ENCODE measurements at regions not wholly inside any gene's neighbourhood (a gene's known extent, or its start where the extent isn't known, plus 50 kb on each side); places are given as distances from the start of the nearest gene placed in this dataset.
A peak's percentile ranks its signal among the peaks of the same experiment; 100 is the strongest.

GRCh38 chr4:163768014-163768413 lies 273.5 kb downstream of the TMA16 start:
- WGBS (ENCODE audit: extremely low coverage, insufficient coverage, low lambda C conversion rate) = 100% methylated on average over 1 of the region's 3 CpGs
- H4K5ac ChIP-seq (ENCODE audit: low read length) = no peak overlapping the region
- DNase-seq = no peak

GRCh38 chr4:163772238-163772637 lies 277.7 kb downstream of the TMA16 start:
- Histone ChIP-seq H4K5ac (ENCODE audit: low read length) (no peak overlapping the region), H3K23ac (ENCODE audit: low read length) (no peak overlapping the region), H2AK5ac (ENCODE audit: low read length) (no peak overlapping the region), H2BK120ac (ENCODE audit: low read depth, low read length) (no peak overlapping the region), H3K27me3 (ENCODE audit: insufficient read depth, low read length, poor library complexity) (no peaks in the 10 kb centered on the region), H3K27ac (ENCODE audit: low read depth, low read length) (no peak overlapping the region), H3K79me2 (ENCODE audit: control insufficient read depth, insufficient read depth, low read length) (no peaks in the 10 kb centered on the region), H3K9ac (ENCODE audit: low read length) (no peak overlapping the region), H3K4me3 (ENCODE audit: low read length) (no peak overlapping the region), H4K8ac (ENCODE audit: low read depth, low read length) (no peak overlapping the region), H3K4ac (ENCODE audit: low read depth, low read length) (no peak overlapping the region), H3K56ac (ENCODE audit: low read length) (no peak overlapping the region), H2BK5ac (ENCODE audit: low read length) (no peak overlapping the region), H3K18ac (ENCODE audit: low read length) (no peak overlapping the region), H3K79me1 (ENCODE audit: low read length) (no peaks in the 10 kb centered on the region), H3K36me3 (ENCODE audit: control insufficient read depth, insufficient read depth, low read length) (no peaks in the 10 kb centered on the region), H2BK15ac (replicated peaks; ENCODE audit: low read depth) (no peak overlapping the region), H3K4me2 (ENCODE audit: low read length) (no peak overlapping the region), H3K4me1 (ENCODE audit: control insufficient read depth, low read depth, low read length) (no peaks in the 10 kb centered on the region)
- WGBS (ENCODE audit: extremely low coverage, insufficient coverage, low lambda C conversion rate) = no CpG with 5 or more reads among the region's 1 CpG
- peak; percentile 21 for DNase-seq

More at GRCh38 chr4:163768014-163768413, 273.5 kb downstream of the TMA16 start:
- H3K9ac ChIP-seq (ENCODE audit: low read length) = no peak overlapping the region
- H3K4ac ChIP-seq (ENCODE audit: low read depth, low read length) = no peak overlapping the region
- no peaks in the 10 kb centered on the region for H3K79me1 ChIP-seq (ENCODE audit: low read length)
- no peak overlapping the region for H3K27ac ChIP-seq (ENCODE audit: low read depth, low read length)
- no peak overlapping the region for H3K23ac ChIP-seq (ENCODE audit: low read length)
- no peaks in the 10 kb centered on the region for H3K79me2 ChIP-seq (ENCODE audit: control insufficient read depth, insufficient read depth, low read length)
- H2BK120ac ChIP-seq (ENCODE audit: low read depth, low read length) = no peak overlapping the region
- no peak overlapping the region for H3K4me3 ChIP-seq (ENCODE audit: low read length)
- no peak overlapping the region for H3K4me2 ChIP-seq (ENCODE audit: low read length)
- no peaks in the 10 kb centered on the region for H3K4me1 ChIP-seq (ENCODE audit: control insufficient read depth, low read depth, low read length)
- no peaks in the 10 kb centered on the region for H3K27me3 ChIP-seq (ENCODE audit: insufficient read depth, low read length, poor library complexity)
- no peak overlapping the region for H2BK5ac ChIP-seq (ENCODE audit: low read length)
- no peak overlapping the region for H4K8ac ChIP-seq (ENCODE audit: low read depth, low read length)
- no peak overlapping the region for H3K56ac ChIP-seq (ENCODE audit: low read length)
- H3K18ac ChIP-seq (ENCODE audit: low read length) = no peak overlapping the region
- H2AK5ac ChIP-seq (ENCODE audit: low read length) = no peak overlapping the region
- H2BK15ac ChIP-seq (replicated peaks; ENCODE audit: low read depth) = no peak overlapping the region
- no peaks in the 10 kb centered on the region for H3K36me3 ChIP-seq (ENCODE audit: control insufficient read depth, insufficient read depth, low read length)

GRCh38 chr4:163773940-163774339 lies 279.4 kb downstream of the TMA16 start:
- Histone ChIP-seq H3K4me3 (ENCODE audit: low read length) (no peak overlapping the region), H3K18ac (ENCODE audit: low read length) (no peak overlapping the region), H3K27ac (ENCODE audit: low read depth, low read length) (no peak overlapping the region), H3K23ac (ENCODE audit: low read length) (no peak overlapping the region), H3K79me1 (ENCODE audit: low read length) (no peaks in the 10 kb centered on the region), H3K36me3 (ENCODE audit: control insufficient read depth, insufficient read depth, low read length) (no peaks in the 10 kb centered on the region), H3K4me1 (ENCODE audit: control insufficient read depth, low read depth, low read length) (no peaks in the 10 kb centered on the region), H3K4me2 (ENCODE audit: low read length) (no peak overlapping the region), H2BK15ac (replicated peaks; ENCODE audit: low read depth) (no peak overlapping the region), H3K27me3 (ENCODE audit: insufficient read depth, low read length, poor library complexity) (no peaks in the 10 kb centered on the region), H3K79me2 (ENCODE audit: control insufficient read depth, insufficient read depth, low read length) (no peaks in the 10 kb centered on the region), H2AK5ac (ENCODE audit: low read length) (no peak overlapping the region), H3K9ac (ENCODE audit: low read length) (no peak overlapping the region), H2BK5ac (ENCODE audit: low read length) (no peak overlapping the region), H4K5ac (ENCODE audit: low read length) (no peak overlapping the region), H2BK120ac (ENCODE audit: low read depth, low read length) (no peak overlapping the region), H3K4ac (ENCODE audit: low read depth, low read length) (no peak overlapping the region), H4K8ac (ENCODE audit: low read depth, low read length) (no peak overlapping the region), H3K56ac (ENCODE audit: low read length) (no peak overlapping the region)
- DNase-seq = no peak

- Histone ChIP-seq H3K4me2 (ENCODE audit: low read length) (no peak overlapping the region), H3K23ac (ENCODE audit: low read length) (no peak overlapping the region), H4K5ac (ENCODE audit: low read length) (no peak overlapping the region), H3K4ac (ENCODE audit: low read depth, low read length) (no peak overlapping the region), H2BK15ac (replicated peaks; ENCODE audit: low read depth) (no peak overlapping the region), H3K4me1 (ENCODE audit: control insufficient read depth, low read depth, low read length) (no peaks in the 10 kb centered on the region), H3K27ac (ENCODE audit: low read depth, low read length) (no peak overlapping the region), H2AK5ac (ENCODE audit: low read length) (no peak overlapping the region), H2BK5ac (ENCODE audit: low read length) (no peak overlapping the region), H3K9ac (ENCODE audit: low read length) (no peak overlapping the region), H3K27me3 (ENCODE audit: insufficient read depth, low read length, poor library complexity) (no peaks in the 10 kb centered on the region), H4K8ac (ENCODE audit: low read depth, low read length) (no peak overlapping the region), H3K36me3 (ENCODE audit: control insufficient read depth, insufficient read depth, low read length) (no peaks in the 10 kb centered on the region), H3K79me2 (ENCODE audit: control insufficient read depth, insufficient read depth, low read length) (no peaks in the 10 kb centered on the region), H3K18ac (ENCODE audit: low read length) (no peak overlapping the region), H3K79me1 (ENCODE audit: low read length) (no peaks in the 10 kb centered on the region), H3K4me3 (ENCODE audit: low read length) (no peak overlapping the region), H2BK120ac (ENCODE audit: low read depth, low read length) (no peak overlapping the region), H3K56ac (ENCODE audit: low read length) (no peak overlapping the region)
- no peak for DNase-seq
- no CpG with 5 or more reads among the region's 1 CpG for WGBS (ENCODE audit: extremely low coverage, insufficient coverage, low lambda C conversion rate)
These were observed 282.5 kb downstream of the TMA16 start for GRCh38 chr4:163776957-163777356.

GRCh38 chr4:163781726-163782125 lies 287.2 kb downstream of the TMA16 start:
- no peak overlapping the region for H3K4ac ChIP-seq (ENCODE audit: low read depth, low read length)
- DNase-seq = no peak
- H2BK15ac ChIP-seq (replicated peaks; ENCODE audit: low read depth) = no peak overlapping the region
- H3K27ac ChIP-seq (ENCODE audit: low read depth, low read length) = no peak overlapping the region
- no peak overlapping the region for H2BK120ac ChIP-seq (ENCODE audit: low read depth, low read length)
- H3K36me3 ChIP-seq (ENCODE audit: control insufficient read depth, insufficient read depth, low read length) = no peaks in the 10 kb centered on the region
- H3K79me2 ChIP-seq (ENCODE audit: control insufficient read depth, insufficient read depth, low read length) = no peaks in the 10 kb centered on the region
- no peak overlapping the region for H3K23ac ChIP-seq (ENCODE audit: low read length)
- no peak overlapping the region for H3K18ac ChIP-seq (ENCODE audit: low read length)
- WGBS (ENCODE audit: extremely low coverage, insufficient coverage, low lambda C conversion rate) = no CpG with 5 or more reads among the region's 2 CpGs
- no peak overlapping the region for H4K8ac ChIP-seq (ENCODE audit: low read depth, low read length)
- H4K5ac ChIP-seq (ENCODE audit: low read length) = no peak overlapping the region
- H2AK5ac ChIP-seq (ENCODE audit: low read length) = no peak overlapping the region
- no peaks in the 10 kb centered on the region for H3K27me3 ChIP-seq (ENCODE audit: insufficient read depth, low read length, poor library complexity)
- H3K56ac ChIP-seq (ENCODE audit: low read length) = no peak overlapping the region
- H2BK5ac ChIP-seq (ENCODE audit: low read length) = no peak overlapping the region
- no peak overlapping the region for H3K4me3 ChIP-seq (ENCODE audit: low read length)
- H3K9ac ChIP-seq (ENCODE audit: low read length) = no peak overlapping the region
- H3K4me2 ChIP-seq (ENCODE audit: low read length) = no peak overlapping the region
- H3K4me1 ChIP-seq (ENCODE audit: control insufficient read depth, low read depth, low read length) = no peaks in the 10 kb centered on the region
- no peaks in the 10 kb centered on the region for H3K79me1 ChIP-seq (ENCODE audit: low read length)

- Histone ChIP-seq H2BK5ac (ENCODE audit: low read length) (no peak overlapping the region), H4K8ac (ENCODE audit: low read depth, low read length) (no peak overlapping the region), H3K27ac (ENCODE audit: low read depth, low read length) (no peak overlapping the region), H3K4me1 (ENCODE audit: control insufficient read depth, low read depth, low read length) (no peaks in the 10 kb centered on the region), H3K79me1 (ENCODE audit: low read length) (no peaks in the 10 kb centered on the region), H3K79me2 (ENCODE audit: control insufficient read depth, insufficient read depth, low read length) (no peaks in the 10 kb centered on the region), H3K23ac (ENCODE audit: low read length) (no peak overlapping the region), H3K4me2 (ENCODE audit: low read length) (no peak overlapping the region), H4K5ac (ENCODE audit: low read length) (no peak overlapping the region), H2BK15ac (replicated peaks; ENCODE audit: low read depth) (no peak overlapping the region), H3K18ac (ENCODE audit: low read length) (no peak overlapping the region), H3K4me3 (ENCODE audit: low read length) (no peak overlapping the region), H3K27me3 (ENCODE audit: insufficient read depth, low read length, poor library complexity) (no peaks in the 10 kb centered on the region), H2AK5ac (ENCODE audit: low read length) (no peak overlapping the region), H3K36me3 (ENCODE audit: control insufficient read depth, insufficient read depth, low read length) (no peaks in the 10 kb centered on the region), H2BK120ac (ENCODE audit: low read depth, low read length) (no peak overlapping the region), H3K9ac (ENCODE audit: low read length) (no peak overlapping the region), H3K56ac (ENCODE audit: low read length) (no peak overlapping the region), H3K4ac (ENCODE audit: low read depth, low read length) (no peak overlapping the region)
- WGBS (ENCODE audit: extremely low coverage, insufficient coverage, low lambda C conversion rate) = no CpG with 5 or more reads among the region's 3 CpGs
- DNase-seq = no peak
These were observed 295.7 kb downstream of the TMA16 start for GRCh38 chr4:163790231-163790630.
